ENCODE measurements at regions not wholly inside any gene's neighbourhood (a gene's known extent, or its start where the extent isn't known, plus 50 kb on each side); places are given as distances from the start of the nearest gene placed in this dataset.
"Not testable (repeated sequence)": the region's sequence is repeated elsewhere in the genome, so short reads cannot be mapped to it uniquely, and the experiment has no call there.

DNA sequence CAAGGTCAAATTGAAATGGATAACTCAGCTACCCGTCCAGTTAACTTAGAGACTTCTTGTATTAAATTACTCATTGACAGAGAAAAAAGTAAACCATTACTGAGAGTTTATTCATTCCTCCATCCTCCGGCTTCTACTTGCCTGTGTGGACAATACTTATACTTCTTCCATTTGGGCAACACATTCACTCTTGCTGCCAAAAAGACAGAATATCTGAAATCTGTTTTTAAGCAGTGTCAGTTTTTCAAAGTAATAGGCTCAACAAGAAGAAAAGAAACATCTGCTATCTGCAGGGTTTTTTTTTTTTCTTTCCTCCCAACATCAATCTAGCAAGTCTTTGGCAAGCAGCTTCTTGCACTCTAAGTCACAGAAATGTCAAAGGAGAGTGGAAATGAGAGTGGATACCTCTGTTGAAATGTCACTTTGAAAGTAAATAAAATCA, 1142.8 kb downstream of the PCDH9 start:
- no peak for DNase-seq
- Histone ChIP-seq H3K27me3 (no peaks in the 10 kb centered on the region), H3K4me1 (replicated peaks in 1 of 2) (no peaks in the 10 kb centered on the region), H3K36me3 (replicated peaks in 1 of 2) (no peaks in the 10 kb centered on the region), H3K9me3 (replicated peaks in 1 of 3) (no peaks in the 10 kb centered on the region), H3K27ac (no peak overlapping the region), H3K4me3 (no peak overlapping the region)
- 43 to 61% (median 48%) methylated on average over 2 of the region's 2 CpGs for WGBS, 4 donors
- TF ChIP-seq, protein P1, sequence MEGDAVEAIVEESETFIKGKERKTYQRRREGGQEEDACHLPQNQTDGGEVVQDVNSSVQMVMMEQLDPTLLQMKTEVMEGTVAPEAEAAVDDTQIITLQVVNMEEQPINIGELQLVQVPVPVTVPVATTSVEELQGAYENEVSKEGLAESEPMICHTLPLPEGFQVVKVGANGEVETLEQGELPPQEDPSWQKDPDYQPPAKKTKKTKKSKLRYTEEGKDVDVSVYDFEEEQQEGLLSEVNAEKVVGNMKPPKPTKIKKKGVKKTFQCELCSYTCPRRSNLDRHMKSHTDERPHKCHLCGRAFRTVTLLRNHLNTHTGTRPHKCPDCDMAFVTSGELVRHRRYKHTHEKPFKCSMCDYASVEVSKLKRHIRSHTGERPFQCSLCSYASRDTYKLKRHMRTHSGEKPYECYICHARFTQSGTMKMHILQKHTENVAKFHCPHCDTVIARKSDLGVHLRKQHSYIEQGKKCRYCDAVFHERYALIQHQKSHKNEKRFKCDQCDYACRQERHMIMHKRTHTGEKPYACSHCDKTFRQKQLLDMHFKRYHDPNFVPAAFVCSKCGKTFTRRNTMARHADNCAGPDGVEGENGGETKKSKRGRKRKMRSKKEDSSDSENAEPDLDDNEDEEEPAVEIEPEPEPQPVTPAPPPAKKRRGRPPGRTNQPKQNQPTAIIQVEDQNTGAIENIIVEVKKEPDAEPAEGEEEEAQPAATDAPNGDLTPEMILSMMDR (IDR thresholded peaks at IDR 0.05): no peak
- TF ChIP-seq POLR2A (IDR thresholded peaks at IDR 0.05): no peak
- intact Hi-C loops (cut with DNase I): no loop called here

DNA sequence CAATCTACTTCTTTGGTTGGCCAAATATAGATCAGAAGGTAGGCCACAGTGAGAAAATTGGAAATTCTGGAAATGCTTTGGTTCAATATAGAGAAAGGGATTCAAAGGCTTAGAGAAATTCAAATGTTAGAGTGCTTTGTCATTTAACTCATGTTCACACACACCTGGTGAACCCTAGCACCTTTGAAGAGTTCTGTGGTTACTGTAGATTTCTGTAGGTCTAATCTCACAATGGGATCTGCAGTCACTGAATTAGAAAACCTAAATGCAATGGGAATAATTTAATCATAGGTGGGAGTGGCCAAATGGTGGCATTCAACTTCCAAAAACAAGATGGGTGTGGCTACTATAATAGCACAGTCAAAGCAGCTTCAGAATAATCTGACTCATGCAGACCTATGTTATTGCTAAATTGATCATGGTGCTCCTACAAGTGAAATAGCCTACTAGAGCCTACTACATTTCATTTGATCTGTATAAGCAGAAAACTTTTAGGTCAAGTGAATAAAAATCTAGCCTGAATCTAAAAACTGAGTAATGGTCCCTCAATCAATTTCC, 1152.9 kb downstream of the PCDH9 start:
- Histone ChIP-seq H3K27me3 (no peaks in the 10 kb centered on the region), H3K36me3 (replicated peaks in 1 of 2) (no peaks in the 10 kb centered on the region), H3K4me1 (replicated peaks in 1 of 2) (no peaks in the 10 kb centered on the region), H3K9me3 (replicated peaks in 1 of 3) (no peaks in the 10 kb centered on the region), H3K27ac (no peak overlapping the region), H3K4me3 (no peak overlapping the region)
- no peak for TF ChIP-seq POLR2A (IDR thresholded peaks at IDR 0.05)
- TF ChIP-seq, protein P1 (IDR thresholded peaks at IDR 0.05): no peak
- no peak for DNase-seq
- intact Hi-C loops (cut with DNase I): no loop called here

DNA sequence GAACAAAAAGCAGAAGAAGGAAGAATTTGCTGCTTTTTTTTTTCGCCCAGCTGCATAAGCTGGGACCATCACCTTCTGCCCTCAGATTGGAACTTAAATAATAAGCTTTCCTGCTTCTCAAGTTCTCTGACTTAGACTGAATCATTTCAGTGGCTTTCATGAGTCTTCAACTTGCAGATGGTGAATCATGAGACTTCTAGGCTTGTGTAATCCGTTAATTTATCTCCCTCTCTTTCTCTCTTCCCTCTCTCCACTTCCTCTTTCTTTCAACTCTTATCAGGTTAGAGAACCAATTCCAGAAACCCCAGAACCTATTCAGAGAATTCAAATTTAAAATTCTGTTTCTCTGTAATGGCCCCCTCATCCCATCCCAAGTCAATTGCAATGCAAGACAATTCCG, 1153.7 kb downstream of the PCDH9 start:
- Histone ChIP-seq H3K4me3 (no peak overlapping the region), H3K27ac (no peak overlapping the region), H3K4me1 (replicated peaks in 1 of 2) (no peaks in the 10 kb centered on the region), H3K27me3 (no peaks in the 10 kb centered on the region), H3K36me3 (replicated peaks in 1 of 2) (no peaks in the 10 kb centered on the region), H3K9me3 (replicated peaks in 1 of 3) (no peaks in the 10 kb centered on the region)
- DNase-seq: no peak
- intact Hi-C loops (cut with DNase I): no loop called here
- TF ChIP-seq, protein P1 (IDR thresholded peaks at IDR 0.05): no peak
- TF ChIP-seq POLR2A (IDR thresholded peaks at IDR 0.05): no peak
- 74 to 87% (median 78%) methylated on average over 3 of the region's 3 CpGs for WGBS, 4 donors

DNA sequence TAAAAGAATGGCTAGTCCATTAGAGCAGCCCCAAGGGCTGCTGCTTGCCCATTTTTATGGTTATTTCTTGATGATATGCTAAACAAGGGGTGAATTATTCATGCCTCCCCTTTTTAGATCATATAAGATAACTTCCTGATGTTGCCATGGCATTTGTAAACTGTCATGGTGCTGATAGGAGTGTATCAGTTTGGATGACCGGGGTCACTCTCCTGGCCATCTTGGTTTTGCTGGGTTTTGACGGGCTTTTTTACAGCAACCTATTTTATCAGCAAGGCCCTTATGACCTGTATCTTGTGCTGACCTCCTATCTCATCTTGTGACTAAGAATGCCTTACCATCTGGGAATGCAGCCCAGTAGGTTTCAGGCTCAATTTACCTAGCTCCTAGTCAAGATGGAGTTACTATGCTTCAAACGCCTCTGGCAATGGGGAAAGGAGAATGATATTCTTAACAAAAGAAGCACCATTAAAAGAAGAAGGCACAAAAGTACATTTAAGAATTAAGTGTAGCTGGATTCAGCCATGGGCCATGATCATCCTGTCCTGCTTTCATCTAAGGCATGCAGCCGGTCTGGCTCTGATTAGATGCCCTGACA, 1156.0 kb downstream of the PCDH9 start:
- no peak overlapping the region for H3K27ac ChIP-seq
- no peaks in the 10 kb centered on the region for H3K9me3 ChIP-seq (replicated peaks in 1 of 3)
- DNase-seq: no peak
- TF ChIP-seq, protein P1 (IDR thresholded peaks at IDR 0.05): no peak
- no peak for TF ChIP-seq POLR2A (IDR thresholded peaks at IDR 0.05)
- H3K36me3 ChIP-seq (replicated peaks in 1 of 2): no peaks in the 10 kb centered on the region
- H3K27me3 ChIP-seq: no peaks in the 10 kb centered on the region
- no peak overlapping the region for H3K4me3 ChIP-seq
- H3K4me1 ChIP-seq (replicated peaks in 1 of 2): no peaks in the 10 kb centered on the region
- intact Hi-C loops (cut with DNase I): no loop called here
- WGBS, 4 donors: 81 to 90% (median 83%) methylated on average over 4 of the region's 4 CpGs

DNA sequence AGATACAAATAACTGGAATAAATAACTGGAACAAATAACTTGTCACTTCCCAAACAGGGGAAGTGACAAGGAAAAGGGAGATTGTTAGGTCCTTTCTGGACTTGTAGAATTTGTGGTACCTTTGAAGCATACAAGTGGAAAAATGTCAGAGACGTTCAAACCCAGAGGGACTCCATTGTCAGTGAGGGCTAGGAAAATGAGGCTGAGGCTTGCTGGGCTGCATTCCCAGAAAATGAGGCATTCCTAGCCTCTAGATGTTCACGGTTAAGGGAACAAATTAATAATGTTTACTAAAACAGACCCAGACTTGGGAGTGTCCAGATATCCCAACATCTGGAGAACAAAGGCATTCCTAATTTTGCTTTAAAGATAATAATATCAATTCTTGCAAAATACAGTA, 1158.0 kb downstream of the PCDH9 start:
- H3K27ac ChIP-seq; H3K36me3 ChIP-seq (replicated peaks in 1 of 2); H3K4me1 ChIP-seq (replicated peaks in 1 of 2); DNase-seq; H3K27me3 ChIP-seq; intact Hi-C loops (cut with DNase I); H3K9me3 ChIP-seq (replicated peaks in 1 of 3); H3K4me3 ChIP-seq: not testable (repeated sequence)
- 55 to 64% (median 59%) methylated on average over 2 of the region's 2 CpGs for WGBS, 4 donors
